ENCODE measurements at regions not wholly inside any gene's neighbourhood (a gene's known extent, or its start where the extent isn't known, plus 50 kb on each side); places are given as distances from the start of the nearest gene placed in this dataset.
"Not testable (repeated sequence)": the region's sequence is repeated elsewhere in the genome, so short reads cannot be mapped to it uniquely, and the experiment has no call there.

DNA sequence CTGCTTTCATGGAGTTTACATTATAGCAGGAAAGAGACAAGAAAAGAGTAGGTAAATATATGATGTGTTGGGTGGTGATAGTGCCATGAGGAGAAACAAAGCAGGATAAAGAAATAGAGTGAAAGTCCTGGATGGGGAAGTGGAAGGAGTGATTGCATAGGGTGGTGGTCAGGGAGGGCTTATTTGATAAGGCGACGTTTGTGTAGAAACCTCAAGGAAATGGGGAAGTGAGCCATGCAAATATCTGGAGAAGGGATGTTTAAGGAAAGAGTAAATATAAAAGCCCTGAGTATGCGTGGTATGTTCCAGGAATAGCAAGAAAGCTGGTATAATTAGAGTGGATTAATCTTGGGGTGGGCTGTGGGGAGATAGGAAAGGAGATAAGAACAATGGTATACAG lies 134.7 kb upstream of the SV2C start:
- DNase-seq (ENCODE audit: low spot score), result no peak

DNA sequence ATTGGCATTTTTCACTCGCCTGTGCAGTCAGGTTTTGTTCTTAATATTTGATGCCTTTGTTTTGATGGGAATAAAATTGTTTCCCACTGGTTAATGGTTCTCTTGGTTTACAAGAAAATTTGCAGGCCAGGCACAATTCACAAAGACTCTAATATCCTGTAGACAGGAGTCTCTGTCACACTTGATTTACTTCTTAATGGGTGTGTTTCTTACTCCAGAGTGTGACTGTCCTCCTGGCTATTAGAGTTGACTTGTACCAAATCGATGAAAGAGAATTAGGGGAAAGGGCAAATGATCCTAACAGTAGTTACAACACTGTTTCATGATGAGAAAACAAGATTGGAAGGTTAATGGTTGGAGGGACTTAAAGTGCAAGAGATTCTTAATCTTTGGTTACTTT lies 142.8 kb upstream of the SV2C start:
- DNase-seq (ENCODE audit: low spot score), result no peak

DNA sequence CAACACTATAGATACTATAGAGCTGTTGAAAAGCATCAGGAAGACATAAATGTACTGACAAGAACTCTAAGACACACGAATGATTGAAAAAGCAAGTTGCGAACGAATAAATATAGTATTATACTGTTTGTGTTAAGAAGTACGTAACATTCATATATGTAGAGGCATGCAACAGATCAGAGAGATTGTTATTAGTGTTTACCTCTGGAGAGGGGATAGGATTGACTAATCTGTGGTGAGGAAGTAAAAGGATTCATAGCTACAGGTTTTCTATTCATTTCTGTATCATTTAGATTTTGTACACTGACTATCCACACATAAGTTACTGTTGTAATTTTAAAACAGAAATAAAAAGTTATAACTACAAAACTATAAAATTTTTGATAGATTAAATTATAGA lies 147.6 kb upstream of the SV2C start:
- DNase-seq (ENCODE audit: low spot score), result no peak

DNA sequence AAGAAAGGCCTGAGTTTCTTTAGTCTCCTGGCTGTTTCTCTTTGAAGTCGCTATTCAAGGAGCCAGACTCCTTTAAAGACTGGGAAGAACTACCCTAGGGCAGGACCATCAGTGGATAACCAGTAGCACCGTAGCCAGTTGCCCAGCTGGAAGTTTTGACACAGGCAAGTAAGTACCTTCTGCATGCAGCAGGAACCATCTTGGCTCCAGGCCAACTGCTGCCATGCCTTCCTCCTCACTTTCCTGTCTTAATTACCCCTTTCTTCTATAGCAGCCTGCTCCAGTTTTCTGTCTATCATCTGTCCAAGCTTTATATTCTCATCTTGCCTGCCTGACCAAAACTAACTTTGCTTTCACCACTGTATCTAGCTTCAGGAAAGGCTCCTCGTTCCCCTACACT lies 149.7 kb upstream of the SV2C start:
- no peak for DNase-seq (ENCODE audit: low spot score)

DNA sequence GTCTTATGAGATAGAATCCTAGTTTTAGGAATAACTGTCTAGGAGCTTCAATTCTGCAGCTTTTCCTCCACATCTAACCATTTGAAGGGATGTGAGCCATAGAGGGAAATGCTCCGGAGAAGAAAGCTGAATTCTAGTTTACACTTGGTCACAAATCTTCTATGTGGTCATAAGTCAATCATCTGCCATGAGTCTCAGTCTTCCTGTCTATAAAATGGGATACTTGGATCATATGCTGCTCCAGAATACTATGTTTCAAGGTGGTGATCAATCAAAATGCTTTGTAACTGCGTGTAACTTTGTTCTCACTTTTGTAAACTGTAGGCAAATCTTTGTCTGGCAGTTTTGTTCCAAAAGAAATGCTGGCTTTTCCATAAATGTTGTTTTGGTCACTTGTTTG lies 152.0 kb upstream of the SV2C start:
- DNase-seq (ENCODE audit: low spot score), result no peak

DNA sequence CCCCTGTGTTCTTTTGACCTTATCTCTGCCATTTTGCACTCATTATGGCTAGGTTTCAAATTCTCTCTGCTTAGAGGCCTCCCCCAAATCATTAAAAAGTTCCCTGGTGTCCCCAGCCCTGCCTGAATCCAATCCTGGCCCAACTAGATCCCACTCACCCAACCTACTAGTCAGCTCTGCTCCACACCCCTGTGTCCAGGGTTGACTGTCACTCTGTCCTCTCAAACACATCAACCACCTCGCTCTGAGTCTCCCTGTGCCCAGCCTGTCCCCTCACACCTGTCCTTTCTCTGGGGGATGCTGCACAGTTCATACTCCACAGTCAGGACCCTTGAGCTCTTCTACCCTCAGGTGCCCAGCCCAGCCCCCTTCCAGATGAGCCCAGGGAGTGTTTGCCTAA lies 154.2 kb upstream of the SV2C start:
- no peak for DNase-seq (ENCODE audit: low spot score)

DNA sequence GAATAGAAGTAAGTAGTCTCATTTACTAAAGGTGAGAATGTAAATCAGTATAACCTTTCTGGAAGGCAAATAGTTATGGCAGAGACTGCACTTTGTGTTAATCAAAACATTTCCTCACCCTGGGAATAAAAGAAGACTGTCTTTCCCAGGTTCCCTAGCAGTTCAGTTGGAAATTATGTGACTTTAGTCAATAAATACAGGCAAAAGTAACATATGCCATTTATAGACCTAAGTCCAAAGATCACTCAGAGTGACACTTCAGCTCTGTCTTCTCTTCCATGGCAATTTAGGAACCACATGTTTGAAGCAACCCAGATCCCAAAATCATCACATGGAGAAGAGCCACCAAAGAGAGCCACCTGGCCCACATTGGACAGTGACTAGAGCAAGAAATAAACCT lies 160.7 kb upstream of the SV2C start:
- DNase-seq (ENCODE audit: low spot score), result no peak

DNA sequence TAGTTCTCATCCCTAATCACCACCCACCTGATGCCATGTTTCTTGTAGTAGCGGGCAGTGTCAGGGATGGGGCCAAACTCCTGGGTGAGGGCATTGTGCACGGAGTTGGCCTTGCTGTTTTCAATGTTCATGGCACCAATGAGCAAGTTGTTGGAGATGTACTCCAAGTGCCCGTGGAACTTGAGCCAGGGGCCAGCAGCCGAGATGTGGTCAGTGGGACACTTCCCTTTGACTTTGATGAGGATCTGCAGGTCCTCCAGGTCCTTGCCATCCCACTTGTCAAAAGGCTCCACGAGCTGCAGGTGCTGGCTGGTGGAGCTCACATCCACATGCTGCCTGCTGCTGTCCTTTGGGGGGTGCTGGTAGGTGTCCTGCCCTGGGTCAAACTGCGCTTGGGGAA lies 162.2 kb upstream of the SV2C start:
- DNase-seq (ENCODE audit: low spot score), result no peak

DNA sequence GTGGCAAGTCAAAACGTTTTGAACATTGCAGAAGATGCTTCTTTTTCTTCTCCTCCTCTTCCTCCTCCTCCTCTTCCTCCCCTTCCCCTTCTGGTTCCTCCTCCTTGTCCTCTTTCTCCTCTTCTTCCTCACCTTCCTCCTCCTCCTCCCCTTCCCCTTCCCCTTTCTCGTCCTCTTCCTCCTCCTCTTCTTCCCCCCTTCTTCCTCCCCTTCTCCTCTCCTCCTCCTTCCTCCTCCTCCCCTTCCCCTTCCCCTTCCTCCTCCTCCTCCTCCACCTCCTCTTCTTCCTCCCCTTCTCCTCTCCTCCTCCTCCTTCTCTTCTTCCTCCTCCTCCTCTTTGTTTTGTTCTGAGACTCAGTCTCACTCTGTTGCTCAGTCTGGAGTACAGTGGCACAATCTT lies 167.0 kb upstream of the SV2C start:
- no peak for DNase-seq (ENCODE audit: low spot score)

DNA sequence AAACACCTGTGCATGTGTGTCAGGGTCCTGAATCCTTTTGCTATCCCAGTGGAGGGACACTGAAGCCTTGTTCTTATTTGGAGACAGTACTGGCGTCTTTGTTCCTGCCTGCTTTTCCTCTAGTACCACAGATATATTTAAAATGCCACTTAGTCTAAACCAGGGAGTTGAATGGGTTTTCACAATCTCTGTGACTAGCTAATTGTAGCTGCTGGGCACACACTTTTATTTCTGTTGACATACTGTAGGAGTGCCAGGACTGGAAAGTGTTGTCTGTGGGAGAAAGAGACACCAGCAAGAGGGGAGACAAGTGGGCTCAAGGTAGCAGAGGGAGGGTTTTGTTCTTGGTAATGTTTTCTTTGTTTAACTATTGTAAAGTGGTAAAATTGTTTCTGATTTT lies 174.0 kb upstream of the SV2C start:
- DNase-seq (ENCODE audit: low spot score), result no peak

DNA sequence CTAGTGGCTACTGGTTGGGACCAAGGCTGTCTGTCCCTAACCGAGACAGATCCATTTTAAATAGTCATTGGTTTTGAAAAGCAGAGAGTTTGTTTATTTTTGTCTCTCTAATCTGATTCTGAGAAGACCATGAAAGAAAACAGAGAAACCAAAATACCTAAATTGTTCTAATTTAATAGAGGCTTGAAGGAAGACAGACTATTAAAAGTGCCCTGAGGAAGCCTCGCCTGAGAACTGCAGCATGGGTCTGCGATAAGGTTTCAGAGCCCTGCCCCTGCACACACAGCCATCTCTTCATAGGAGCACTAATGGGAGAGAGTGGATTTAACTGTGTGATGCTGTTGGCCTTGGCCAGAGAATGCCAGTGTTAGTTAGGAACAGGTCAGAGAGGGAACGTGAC lies 175.5 kb upstream of the SV2C start:
- no peak for DNase-seq (ENCODE audit: low spot score)

DNA sequence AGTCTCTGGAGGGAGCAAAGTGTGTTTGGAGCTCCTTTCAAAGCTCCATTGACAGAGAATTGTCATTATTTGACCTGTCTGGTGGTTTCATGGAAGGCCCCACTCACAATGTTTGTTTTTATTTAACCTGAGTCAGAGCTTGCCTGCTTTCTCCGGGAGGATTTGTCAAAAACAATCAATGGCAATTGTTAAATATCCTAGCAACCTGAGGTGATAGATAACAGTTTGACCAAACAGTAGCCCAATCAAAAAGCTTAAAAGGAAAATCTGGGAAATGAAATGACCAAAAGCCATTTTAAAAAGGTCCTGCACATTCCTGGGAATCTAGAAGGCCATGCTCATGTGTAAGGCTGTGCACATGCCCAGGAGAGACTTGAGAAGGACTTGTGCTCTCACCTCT lies 177.2 kb upstream of the POC5 start:
- DNase-seq (ENCODE audit: low spot score), result no peak

DNA sequence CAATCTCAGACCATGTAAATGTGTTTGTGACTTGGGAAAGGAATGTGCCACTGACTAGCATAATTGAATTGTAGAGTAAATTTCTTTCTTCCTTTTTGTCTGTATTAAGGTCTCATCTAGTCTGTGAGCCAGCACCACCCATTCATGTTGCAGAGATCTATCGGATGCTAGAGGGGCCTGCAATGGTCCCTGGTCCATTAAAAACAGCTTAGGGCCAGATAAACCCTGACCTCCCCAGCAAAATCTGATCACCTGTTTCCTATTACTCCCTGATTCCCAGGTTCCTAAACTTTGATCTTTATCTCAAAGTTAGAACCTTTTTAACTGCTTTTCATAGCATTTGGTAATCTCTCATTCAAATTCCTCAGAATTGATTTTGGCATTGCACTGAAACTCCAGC lies 174.5 kb upstream of the POC5 start:
- DNase-seq (ENCODE audit: low spot score), result no peak

DNA sequence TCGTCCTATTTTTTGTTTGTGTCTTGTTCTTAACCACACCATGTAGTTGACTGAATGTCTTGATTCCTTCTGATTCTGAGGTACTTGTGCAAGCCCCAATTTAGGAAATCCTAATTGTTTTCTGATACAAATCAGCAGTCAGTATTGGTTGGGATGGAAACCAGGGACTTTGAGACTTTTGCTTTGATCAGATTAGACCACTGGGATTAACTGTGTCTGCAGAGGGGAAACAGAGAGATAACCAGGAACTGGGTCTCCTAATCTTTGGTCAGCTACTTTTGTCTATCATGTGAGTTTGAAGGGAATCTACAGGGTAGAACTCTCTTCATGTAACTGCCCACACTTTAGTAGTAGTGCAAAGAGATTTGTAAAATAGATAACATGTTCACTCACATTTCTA lies 173.8 kb upstream of the POC5 start:
- DNase-seq (ENCODE audit: low spot score), result no peak

DNA sequence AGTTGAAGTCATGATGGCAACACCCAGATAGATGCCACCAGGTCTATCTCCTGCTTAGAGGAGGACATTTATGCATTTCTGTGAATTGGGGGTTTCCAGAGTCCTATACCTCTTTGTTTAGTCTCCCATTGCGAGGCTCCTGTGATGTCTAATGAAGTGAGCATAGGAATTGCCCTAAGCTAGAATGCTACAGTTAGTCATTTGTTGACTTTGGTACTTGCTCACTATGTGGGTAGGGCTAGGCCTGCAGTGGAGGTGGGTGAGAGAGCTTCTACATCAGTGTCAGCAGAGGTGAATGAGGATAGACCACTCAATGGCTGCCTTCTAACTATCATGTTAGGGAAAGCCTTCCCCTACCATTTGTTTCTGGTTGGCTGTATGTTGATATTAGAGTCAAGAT lies 173.3 kb upstream of the POC5 start:
- DNase-seq (ENCODE audit: low spot score), result no peak

DNA sequence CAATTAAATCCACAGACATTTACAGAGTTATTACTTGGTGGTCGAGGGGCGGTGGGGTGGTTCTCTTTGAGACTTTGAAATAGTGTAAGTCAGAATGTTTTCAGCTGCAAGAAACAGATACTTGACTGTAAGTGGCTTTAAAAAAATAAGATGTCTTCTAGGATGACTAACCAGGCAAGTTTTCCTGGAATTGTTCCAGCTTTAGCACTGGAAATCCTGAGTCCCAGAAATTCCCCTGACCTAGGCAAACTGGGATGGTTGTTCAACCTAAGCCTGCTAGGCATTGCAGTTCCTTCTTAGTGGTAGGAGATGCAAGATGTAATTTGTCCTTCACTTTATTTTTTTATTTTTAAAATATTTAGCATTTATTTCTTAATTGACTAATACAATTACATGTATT lies 169.5 kb upstream of the POC5 start:
- DNase-seq (ENCODE audit: low spot score), result no peak

DNA sequence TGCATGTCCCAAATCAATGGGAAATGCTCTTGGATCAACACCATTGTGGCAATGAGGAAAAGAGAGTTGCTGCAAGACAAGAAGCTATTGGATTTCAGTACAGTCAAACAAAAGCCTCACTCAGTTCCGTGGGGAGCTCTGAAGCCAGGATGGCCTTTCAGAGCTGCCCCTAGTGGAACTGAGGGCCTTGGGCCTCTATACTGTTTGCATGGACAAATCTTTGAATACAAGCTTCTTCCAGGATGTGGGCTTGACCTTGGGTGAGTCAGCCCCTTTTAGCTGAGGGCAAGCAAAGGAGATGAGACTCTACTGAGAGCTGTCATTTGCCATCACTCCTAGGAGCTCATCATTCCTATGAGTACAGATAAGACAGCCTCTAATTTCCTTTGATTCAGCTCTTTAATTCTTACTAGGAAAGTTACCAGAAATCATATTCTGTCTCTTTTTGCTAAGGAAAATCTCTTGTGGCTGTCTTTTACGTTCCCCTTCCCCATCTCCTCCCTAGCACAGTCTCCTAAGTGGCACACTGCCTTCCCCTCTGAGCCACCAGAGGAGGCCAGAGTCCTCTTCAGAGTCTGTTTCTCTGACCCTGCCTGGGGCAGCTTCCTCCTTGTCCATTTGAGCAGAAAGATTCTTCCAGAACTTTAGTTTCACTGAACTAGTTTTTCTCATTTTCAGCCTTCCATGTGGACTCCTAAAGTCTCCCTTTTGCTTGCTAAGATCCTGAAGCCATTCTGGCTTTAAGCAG lies 168.8 kb upstream of the POC5 start:
- peak; percentile 4 for DNase-seq (ENCODE audit: low spot score)

DNA sequence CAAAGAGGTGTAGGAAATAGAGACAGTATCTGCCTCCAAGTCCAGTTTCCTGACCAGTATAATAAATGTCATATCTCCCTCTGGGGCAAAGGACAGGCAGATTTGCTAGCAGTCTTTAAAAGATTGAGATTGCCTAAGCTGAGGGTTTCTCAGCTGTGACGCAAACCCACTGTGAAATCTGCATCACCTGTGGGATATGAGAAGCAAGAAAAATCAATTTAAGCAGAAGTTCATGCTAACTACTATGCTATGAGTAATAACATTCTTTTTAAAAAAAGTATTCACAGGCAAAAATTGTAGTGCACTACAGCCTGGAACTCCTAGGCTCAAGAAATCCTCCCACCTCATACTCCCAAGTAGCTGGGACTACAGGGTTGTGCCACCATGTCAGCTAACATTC lies 168.1 kb upstream of the POC5 start:
- DNase-seq (ENCODE audit: low spot score), result no peak

DNA sequence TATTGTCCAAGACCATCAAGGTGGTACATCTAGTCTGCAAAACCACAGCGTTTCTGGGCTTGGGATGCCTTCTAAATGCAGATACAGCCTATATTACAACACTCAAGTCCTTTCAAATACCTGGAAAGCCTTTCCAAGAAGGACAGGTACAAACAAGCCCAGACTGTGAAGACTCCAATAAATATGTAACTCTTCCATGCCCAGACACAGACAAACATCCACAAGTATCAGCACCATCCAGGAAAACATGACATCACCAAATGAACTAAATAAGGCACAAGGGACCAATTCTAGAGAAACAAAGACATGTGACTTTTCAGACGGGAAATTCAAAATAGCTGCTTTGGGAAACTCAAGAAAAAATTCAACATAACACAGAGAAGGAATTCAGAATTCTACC lies 152.7 kb upstream of the POC5 start:
- DNase-seq (ENCODE audit: low spot score), result no peak

DNA sequence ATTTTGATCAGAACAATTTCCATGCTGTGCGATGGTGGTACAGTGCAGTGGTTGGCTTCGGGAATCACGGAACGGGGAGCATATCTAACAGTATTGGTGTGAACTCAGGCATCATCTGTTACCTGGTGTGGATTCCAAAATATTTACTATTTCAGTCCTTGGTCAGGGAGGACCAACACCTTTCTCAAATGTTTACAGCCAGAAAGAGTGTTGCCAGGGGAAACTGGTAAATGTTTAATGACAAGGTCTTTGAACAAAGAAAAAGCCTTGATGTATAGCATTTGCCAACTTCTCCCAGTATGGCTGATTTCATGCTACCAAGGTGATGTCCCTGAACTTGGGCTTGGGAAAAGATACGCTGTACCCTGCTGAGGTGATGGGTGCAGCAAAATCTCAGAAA lies 145.6 kb upstream of the POC5 start:
- DNase-seq (ENCODE audit: low spot score), result no peak

DNA sequence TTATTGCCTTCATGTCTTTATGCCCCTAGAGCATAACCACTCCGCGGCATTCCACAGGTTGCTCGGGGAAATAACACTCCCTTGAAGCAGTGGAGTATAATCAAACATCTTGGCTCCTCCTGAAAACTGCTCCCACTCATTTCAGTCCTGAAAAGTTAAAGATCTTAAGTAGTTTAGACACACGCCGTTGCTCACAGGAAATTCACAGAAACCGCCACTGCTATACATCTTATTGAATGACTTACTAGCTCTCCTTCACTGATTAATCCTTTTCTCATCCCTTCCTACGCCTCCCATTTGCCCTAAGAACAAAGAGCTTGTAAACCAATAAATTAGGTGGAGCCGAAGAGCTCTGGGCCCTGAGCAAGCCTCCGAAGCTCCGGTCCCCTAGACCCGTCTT lies 142.4 kb upstream of the POC5 start:
- DNase-seq (ENCODE audit: low spot score), result not testable (repeated sequence)

DNA sequence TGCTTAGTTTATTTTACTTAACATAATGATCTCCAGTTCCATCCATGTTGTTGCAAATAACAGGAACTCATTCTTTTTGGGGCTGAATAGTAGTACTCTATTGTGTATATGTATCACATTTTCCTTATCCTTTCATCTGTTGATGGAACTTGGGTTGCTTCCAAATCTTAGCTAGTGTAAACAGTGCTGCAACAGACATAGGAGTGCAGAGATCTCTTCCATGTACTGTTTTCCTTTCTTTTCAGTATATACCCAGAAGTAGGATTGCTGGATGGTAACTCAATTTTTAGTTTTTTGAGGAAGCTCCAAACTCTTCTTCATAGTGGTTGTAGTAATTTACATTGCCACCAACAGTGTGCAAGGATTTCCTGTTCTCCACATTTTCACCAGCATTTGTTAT lies 138.8 kb upstream of the POC5 start:
- DNase-seq (ENCODE audit: low spot score), result no peak

DNA sequence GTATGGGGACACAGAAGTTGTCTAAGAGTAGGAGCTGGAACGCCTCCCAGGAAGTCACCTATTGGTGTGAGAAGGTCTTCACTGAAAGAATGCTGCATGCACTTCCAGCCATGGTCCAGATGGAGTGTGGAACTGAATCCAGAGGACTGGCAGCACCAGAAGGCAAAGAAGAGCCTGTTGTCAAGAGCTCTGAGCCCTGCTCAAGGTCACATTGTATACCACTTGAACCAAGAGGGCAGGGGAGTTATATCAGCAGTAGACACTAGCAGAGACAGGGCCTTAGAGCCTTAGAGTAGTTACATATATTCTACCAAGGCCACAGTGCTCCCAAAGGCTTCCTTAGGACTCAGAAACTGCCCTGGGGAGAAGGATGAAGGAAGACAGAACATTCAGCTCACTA lies 130.8 kb upstream of the POC5 start:
- DNase-seq (ENCODE audit: low spot score), result no peak

DNA sequence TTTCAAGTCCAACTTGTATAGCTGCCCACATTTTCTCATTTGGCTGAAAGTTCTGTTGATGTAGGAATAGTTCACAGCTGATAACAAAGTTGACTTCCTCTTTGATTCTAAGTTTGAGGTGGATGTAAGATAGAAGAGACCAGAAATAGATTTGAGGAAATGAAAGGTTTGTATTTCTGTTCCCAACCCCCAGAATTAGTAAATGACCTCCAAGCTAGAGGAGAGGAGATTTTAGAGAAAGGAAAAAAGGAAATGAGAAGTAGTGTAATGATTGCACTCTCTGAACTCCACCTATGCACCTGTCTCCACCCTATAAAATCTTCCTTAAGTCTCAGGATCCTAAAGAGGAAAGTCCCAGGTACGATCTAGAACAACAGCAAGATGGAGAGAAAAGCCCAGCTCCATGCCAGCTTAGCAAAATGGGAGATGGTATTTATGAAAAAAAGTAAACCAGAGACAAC lies 130.4 kb upstream of the POC5 start:
- peak; percentile 3 for DNase-seq (ENCODE audit: low spot score)

DNA sequence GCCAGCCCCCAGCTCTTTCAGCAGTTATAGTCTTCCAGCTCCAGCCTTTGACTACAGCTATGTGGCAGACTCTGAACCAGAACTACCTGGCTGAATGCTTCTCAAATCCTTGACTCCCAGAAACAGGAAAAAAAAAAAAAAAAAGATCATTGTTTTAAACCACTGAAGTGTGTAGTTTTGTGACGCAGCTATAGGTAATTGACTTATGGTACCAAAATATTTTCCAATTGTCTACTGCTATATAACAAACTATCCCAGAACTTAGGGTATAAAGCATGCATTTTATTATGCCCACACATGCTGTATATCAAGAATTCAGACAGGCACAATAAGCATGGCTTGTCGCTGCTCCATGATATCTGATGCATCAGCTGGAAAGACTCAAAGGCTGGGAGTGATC lies 127.1 kb upstream of the POC5 start:
- no peak for DNase-seq (ENCODE audit: low spot score)
